ENCODE measurements at regions not wholly inside any gene's neighbourhood (a gene's known extent, or its start where the extent isn't known, plus 50 kb on each side); places are given as distances from the start of the nearest gene placed in this dataset.

GRCh38 chr2:2687745-2688144 lies 356.7 kb upstream of the MYT1L start:
- no peak for TF ChIP-seq POLR2A (IDR thresholded peaks at IDR 0.05)
- TF ChIP-seq, protein P1, sequence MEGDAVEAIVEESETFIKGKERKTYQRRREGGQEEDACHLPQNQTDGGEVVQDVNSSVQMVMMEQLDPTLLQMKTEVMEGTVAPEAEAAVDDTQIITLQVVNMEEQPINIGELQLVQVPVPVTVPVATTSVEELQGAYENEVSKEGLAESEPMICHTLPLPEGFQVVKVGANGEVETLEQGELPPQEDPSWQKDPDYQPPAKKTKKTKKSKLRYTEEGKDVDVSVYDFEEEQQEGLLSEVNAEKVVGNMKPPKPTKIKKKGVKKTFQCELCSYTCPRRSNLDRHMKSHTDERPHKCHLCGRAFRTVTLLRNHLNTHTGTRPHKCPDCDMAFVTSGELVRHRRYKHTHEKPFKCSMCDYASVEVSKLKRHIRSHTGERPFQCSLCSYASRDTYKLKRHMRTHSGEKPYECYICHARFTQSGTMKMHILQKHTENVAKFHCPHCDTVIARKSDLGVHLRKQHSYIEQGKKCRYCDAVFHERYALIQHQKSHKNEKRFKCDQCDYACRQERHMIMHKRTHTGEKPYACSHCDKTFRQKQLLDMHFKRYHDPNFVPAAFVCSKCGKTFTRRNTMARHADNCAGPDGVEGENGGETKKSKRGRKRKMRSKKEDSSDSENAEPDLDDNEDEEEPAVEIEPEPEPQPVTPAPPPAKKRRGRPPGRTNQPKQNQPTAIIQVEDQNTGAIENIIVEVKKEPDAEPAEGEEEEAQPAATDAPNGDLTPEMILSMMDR (IDR thresholded peaks at IDR 0.05), result no peak
- 50 to 61% methylated on average over 1 to 4 of the region's 5 CpGs for WGBS, 2 donors

DNA sequence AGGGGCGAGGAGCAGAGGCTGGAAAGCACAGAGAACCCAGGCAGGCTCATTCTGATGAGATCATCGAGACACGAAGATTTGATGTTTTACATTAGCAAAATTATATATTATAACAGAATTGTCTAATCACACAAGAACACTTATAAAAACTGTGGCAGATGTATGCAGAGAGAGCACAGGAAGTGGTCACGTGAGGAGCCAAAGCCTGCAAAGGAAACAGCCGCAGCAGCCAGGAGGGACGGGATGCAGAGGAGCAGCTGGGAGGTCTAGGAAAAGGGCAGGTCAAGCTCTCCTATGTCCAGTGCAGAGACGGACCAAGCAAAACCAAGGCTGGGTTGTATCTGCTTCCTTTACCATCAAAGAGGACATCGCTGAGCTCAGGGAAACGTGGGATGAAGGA lies 355.1 kb upstream of the MYT1L start:
- TF ChIP-seq, protein P1 (IDR thresholded peaks at IDR 0.05), result no peak
- TF ChIP-seq POLR2A (IDR thresholded peaks at IDR 0.05), result no peak
- Histone ChIP-seq H3K27me3 (no peaks in the 10 kb centered on the region), H3K4me3 (no peak overlapping the region), H3K36me3 (no peaks in the 10 kb centered on the region), H3K9me3 (no peaks in the 10 kb centered on the region), H3K4me1 (no peaks in the 10 kb centered on the region), H3K27ac (no peak overlapping the region)
- DNase-seq, result no peak
- 48 to 56% methylated on average over 9 of the region's 9 CpGs for WGBS, 2 donors
- intact Hi-C loops (cut with DNase I), result no loop called here

More at GRCh38 chr2:2687745-2688144, 356.7 kb upstream of the MYT1L start:
- no peak for DNase-seq
- Histone ChIP-seq H3K9me3 (no peaks in the 10 kb centered on the region), H3K4me3 (no peak overlapping the region), H3K27me3 (peaks cover 0 to 4% (median 0%) of the 10 kb centered on the region in 4 donors), H3K4me1 (no peaks in the 10 kb centered on the region), H3K36me3 (no peaks in the 10 kb centered on the region), H3K27ac (no peak overlapping the region)
- intact Hi-C loops (cut with DNase I), result no loop called here

- intact Hi-C loops (cut with DNase I), result no loop called here
- Histone ChIP-seq H3K27ac (no peak overlapping the region), H3K4me1 (no peaks in the 10 kb centered on the region), H3K27me3 (no peaks in the 10 kb centered on the region), H3K4me3 (no peak overlapping the region), H3K9me3 (no peaks in the 10 kb centered on the region), H3K36me3 (no peaks in the 10 kb centered on the region)
- TF ChIP-seq POLR2A (IDR thresholded peaks at IDR 0.05), result no peak
- TF ChIP-seq, protein P1 (IDR thresholded peaks at IDR 0.05), result no peak
- 54 to 75% methylated on average over 6 to 9 of the region's 9 CpGs for WGBS, 2 donors
- DNase-seq, result no peak
Measured at GRCh38 chr2:2683606-2684224, 352.6 kb upstream of the MYT1L start.

GRCh38 chr2:2682700-2683342 lies 351.7 kb upstream of the MYT1L start:
- H3K27me3 ChIP-seq, result no peaks in the 10 kb centered on the region
- TF ChIP-seq, protein P1 (IDR thresholded peaks at IDR 0.05), result no peak
- no peak for TF ChIP-seq POLR2A (IDR thresholded peaks at IDR 0.05)
- H3K4me3 ChIP-seq, result no peak overlapping the region
- no peak for DNase-seq
- no peaks in the 10 kb centered on the region for H3K36me3 ChIP-seq
- H3K27ac ChIP-seq, result no peak overlapping the region
- no peaks in the 10 kb centered on the region for H3K4me1 ChIP-seq
- WGBS, 2 donors, result 90 to 91% methylated on average over 15 to 17 of the region's 17 CpGs
- intact Hi-C loops (cut with DNase I), result no loop called here
- no peaks in the 10 kb centered on the region for H3K9me3 ChIP-seq

GRCh38 chr2:2681711-2682251 lies 350.7 kb upstream of the MYT1L start:
- WGBS, 2 donors, result 64 to 74% methylated on average over 15 to 16 of the region's 16 CpGs
- Histone ChIP-seq H3K4me3 (no peak overlapping the region), H3K36me3 (no peaks in the 10 kb centered on the region), H3K9me3 (no peaks in the 10 kb centered on the region), H3K27ac (no peak overlapping the region), H3K4me1 (no peaks in the 10 kb centered on the region), H3K27me3 (no peaks in the 10 kb centered on the region)
- no peak for DNase-seq
- intact Hi-C loops (cut with DNase I), result no loop called here
- no peak for TF ChIP-seq POLR2A (IDR thresholded peaks at IDR 0.05)
- TF ChIP-seq, protein P1 (IDR thresholded peaks at IDR 0.05), result no peak
